Rectal smooth muscle tissue (tissue), 1 donor: ENCODE measurements at regions not wholly inside any gene's neighbourhood (a gene's known extent, or its start where the extent isn't known, plus 50 kb on each side); places are given as distances from the start of the nearest gene placed in this dataset.

Source experiments
- H3K27ac ChIP-seq: one replicate; pipeline ENCODE4 v1.7.0; 2013; ENCODE audit warnings: low read depth, low read length, inconsistent platforms
- H3K27me3 ChIP-seq: one replicate; pipeline ENCODE4 v1.7.0; 2013; ENCODE audit warnings: low read length; ENCODE audit not compliant: control insufficient read depth, insufficient read depth
- H3K36me3 ChIP-seq: one replicate; pipeline ENCODE4 v1.7.0; 2013; ENCODE audit warnings: low read length; ENCODE audit not compliant: control insufficient read depth, insufficient read depth
- H3K4me1 ChIP-seq: one replicate; pipeline ENCODE4 v1.7.0; 2013; ENCODE audit warnings: low read length; ENCODE audit not compliant: control insufficient read depth, insufficient read depth
- H3K4me3 ChIP-seq: one replicate; pipeline ENCODE4 v1.7.0; 2013; ENCODE audit warnings: low read length
- H3K9ac ChIP-seq: one replicate; pipeline ENCODE4 v1.7.0; 2013; ENCODE audit warnings: low read length

DNA sequence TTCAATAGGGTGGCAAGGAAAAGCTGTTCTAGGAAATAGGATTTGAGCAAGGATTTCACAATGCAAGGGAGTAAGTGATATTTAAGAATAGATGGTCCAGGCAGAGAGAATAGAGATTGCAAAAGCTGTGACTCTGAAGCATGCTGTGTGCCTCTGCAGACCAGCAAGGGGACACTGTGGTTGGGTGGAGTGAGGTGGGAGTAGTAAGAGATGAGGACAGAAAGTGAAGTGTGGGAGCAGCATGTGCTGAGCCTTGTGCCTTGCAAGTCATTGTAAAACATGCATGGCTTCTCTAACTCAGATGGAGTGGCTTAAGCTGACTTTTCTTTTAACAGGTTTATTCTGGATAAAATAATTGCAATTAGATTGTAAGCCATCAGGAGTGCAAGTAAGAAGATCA is 442.4 kb downstream of the CCSER2 start:
- Histone ChIP-seq H3K27ac (no peak overlapping the region), H3K27me3 (no peaks in the 10 kb centered on the region), H3K36me3 (no peaks in the 10 kb centered on the region)

DNA sequence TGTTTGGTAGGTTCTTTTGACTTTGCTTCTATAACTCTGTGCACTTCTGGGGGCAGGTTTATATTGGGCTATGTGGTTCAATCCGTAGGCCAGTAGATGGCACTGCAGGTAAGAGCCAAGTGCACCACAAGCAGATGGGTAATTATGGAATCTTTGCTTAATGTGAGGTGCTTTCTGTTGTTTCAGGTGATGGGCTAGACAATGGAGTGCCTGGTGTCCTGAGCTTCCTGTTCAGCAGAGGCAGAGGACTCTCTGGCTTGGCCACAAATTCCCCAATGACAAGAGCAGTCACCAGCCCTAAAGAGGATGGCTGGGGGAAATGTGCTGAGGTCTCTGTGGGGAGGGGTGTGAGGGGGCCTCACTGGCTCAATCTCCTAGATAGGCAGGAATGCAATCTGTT is 455.0 kb downstream of the CCSER2 start:
- H3K4me1 ChIP-seq: no peaks in the 10 kb centered on the region

More for the DNA sequence above, 442.4 kb downstream of the CCSER2 start:
- H3K9ac ChIP-seq: no peak overlapping the region
- no peaks in the 10 kb centered on the region for H3K4me1 ChIP-seq
- no peak overlapping the region for H3K4me3 ChIP-seq

DNA sequence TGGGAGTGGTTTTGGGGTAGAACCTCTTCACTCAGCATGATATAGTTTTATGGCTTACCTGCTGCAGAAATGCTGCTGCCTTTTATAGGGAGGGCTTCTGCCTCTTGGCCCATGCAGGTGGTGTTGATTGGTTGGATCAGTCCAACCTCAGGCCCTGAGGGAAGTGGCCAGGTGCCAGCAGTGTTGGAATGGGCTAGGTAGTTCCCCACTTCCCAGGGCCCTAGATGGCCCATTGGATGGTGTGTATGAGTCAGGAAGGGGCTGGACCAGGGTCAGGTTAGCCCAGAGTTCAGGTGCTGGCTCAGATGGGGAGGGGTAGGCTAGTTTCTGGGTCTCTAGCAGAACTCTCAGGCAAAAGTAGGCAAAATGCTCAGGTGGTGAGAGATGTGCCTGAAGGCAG is 455.5 kb downstream of the CCSER2 start:
- H3K9ac ChIP-seq: no peak overlapping the region
- H3K27ac ChIP-seq: no peak overlapping the region
- H3K4me1 ChIP-seq: no peaks in the 10 kb centered on the region
- H3K4me3 ChIP-seq: no peak overlapping the region
- no peaks in the 10 kb centered on the region for H3K27me3 ChIP-seq
- no peaks in the 10 kb centered on the region for H3K36me3 ChIP-seq

More for the DNA sequence above, 455.0 kb downstream of the CCSER2 start:
- Histone ChIP-seq H3K4me3 (no peak overlapping the region), H3K27me3 (no peaks in the 10 kb centered on the region), H3K9ac (no peak overlapping the region), H3K27ac (no peak overlapping the region), H3K36me3 (no peaks in the 10 kb centered on the region)

DNA sequence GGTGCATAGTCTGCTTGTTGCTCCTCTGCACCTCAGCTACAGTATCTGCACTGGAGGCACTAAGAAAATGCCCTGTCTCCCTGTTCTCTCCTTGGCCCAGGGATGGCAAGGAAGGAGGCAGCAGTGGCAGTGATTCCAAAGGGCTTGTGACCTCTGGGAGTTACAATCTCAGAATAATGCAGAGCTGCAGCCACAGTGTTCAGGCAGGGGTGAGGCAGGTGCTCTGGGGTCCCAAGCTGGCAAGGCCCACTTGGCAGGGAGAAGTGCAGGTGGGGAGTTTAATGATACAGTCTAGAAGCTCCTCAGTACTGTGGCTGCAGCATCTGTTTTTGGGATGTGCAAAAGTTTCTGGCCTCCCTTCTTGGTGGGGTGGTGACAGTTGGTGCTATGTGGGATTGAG is 456.4 kb downstream of the CCSER2 start:
- Histone ChIP-seq H3K9ac (no peak overlapping the region), H3K4me3 (no peak overlapping the region), H3K27me3 (no peaks in the 10 kb centered on the region), H3K36me3 (no peaks in the 10 kb centered on the region), H3K4me1 (no peaks in the 10 kb centered on the region), H3K27ac (no peak overlapping the region)

DNA sequence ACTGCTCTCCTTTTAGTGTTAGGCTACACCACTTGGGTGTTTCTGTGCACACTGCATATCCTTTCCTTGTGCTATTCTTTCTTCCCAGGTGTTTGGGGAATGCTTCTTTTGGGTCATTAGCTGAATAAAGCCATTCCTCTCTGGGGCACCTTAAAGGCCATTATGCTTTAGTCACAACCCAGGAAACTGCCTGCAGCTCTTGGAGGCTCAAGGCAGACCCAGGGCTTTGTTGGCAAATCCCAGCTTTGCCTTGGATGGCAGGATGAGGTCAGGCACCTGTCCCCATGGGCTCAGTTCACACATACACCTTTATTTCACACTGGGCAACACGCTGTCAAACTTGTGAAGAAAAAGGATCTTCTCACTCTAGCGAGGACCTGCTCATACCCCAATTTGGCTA is 460.6 kb downstream of the CCSER2 start:
- no peak overlapping the region for H3K4me3 ChIP-seq
- H3K9ac ChIP-seq: no peak overlapping the region
- H3K27me3 ChIP-seq: no peaks in the 10 kb centered on the region
- no peaks in the 10 kb centered on the region for H3K4me1 ChIP-seq
- H3K27ac ChIP-seq: no peak overlapping the region
- no peaks in the 10 kb centered on the region for H3K36me3 ChIP-seq

DNA sequence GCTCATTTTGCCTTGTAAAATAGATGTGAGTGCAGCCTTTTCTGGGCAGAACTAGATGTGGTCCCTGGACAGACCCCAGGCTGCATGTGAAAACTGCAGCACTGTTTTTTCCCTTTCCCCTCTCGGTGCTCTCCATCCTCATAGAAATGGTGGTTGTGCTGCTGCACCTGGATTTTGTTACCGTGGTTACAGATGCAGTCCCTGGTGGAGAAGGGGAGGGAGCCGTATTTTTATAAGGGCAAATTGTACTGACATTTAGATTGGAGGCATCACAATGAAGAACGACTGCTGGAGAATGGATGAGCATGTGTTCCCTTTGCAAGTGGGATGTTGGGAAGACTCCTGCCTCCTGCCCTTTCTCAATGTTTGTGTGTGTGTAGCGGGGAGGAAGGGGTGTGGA is 469.9 kb downstream of the CCSER2 start:
- no peaks in the 10 kb centered on the region for H3K36me3 ChIP-seq
- H3K27ac ChIP-seq: no peak overlapping the region
- no peak overlapping the region for H3K9ac ChIP-seq
- H3K4me3 ChIP-seq: no peak overlapping the region
- H3K27me3 ChIP-seq: no peaks in the 10 kb centered on the region
- H3K4me1 ChIP-seq: no peaks in the 10 kb centered on the region

DNA sequence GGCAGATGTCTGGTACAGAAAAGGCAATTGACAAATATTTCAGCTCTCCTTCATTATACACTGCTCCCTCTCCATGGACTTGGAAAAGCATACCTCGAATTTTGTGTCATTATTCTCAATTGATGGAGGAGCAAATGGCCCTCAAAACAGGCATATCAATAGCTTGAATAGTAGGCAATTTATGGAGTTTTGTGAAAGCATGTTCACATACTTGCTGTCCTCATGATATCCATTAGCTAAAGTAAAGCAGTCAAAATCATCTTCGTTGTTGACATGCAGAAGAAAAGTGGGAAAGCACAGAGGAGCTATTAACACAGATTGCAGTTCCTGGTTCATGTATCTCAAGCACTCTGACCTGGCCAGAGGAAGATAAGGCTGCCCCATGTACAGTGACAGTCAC is 472.8 kb downstream of the CCSER2 start:
- Histone ChIP-seq H3K27me3 (no peaks in the 10 kb centered on the region), H3K4me3 (no peak overlapping the region), H3K9ac (no peak overlapping the region)

DNA sequence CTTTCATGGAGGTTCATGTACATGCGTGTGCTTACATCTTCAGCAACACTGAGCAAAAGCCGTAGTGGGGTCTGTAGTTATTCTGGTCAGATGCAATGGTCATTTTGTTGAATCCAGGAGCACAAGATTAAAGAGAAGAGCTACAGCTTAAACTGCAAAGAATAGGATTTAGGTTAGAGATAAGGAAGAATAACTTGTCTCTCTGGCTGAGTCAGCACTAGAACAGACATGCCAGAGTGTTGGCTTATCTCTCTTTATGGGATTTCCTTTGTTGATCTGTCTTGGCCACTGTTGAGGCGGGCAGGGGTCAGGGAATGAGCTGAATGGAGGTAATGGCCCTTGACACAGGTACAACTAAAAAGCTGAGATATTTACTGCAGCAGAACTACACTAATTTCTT is 473.5 kb downstream of the CCSER2 start:
- Histone ChIP-seq H3K9ac (no peak overlapping the region), H3K27ac (no peak overlapping the region), H3K36me3 (no peaks in the 10 kb centered on the region), H3K4me3 (no peak overlapping the region), H3K4me1 (no peaks in the 10 kb centered on the region), H3K27me3 (no peaks in the 10 kb centered on the region)

More for the DNA sequence above, 472.8 kb downstream of the CCSER2 start:
- Histone ChIP-seq H3K27ac (no peak overlapping the region), H3K4me1 (no peaks in the 10 kb centered on the region), H3K36me3 (no peaks in the 10 kb centered on the region)

DNA sequence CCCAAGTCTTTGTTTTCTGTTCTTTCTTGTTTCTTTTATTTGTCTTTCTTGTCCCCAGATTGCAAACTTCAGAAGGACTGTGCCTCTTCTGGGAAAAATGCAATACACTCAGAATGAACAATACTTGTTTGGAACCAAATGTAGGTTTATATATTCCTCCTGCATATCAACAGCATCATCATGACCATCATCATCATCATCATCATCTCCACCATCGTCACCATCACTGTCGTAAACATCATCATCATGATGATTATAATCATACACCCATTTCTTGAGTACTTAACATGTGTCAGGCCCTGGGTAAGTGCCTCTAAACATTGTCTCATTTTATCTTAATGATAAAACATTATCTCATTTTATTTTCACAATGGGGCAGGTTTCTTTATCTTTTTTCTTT is 476.8 kb downstream of the CCSER2 start:
- H3K4me1 ChIP-seq: no peaks in the 10 kb centered on the region
- H3K36me3 ChIP-seq: no peaks in the 10 kb centered on the region
- H3K9ac ChIP-seq: no peak overlapping the region
- no peak overlapping the region for H3K27ac ChIP-seq
- no peaks in the 10 kb centered on the region for H3K27me3 ChIP-seq
- H3K4me3 ChIP-seq: no peak overlapping the region

DNA sequence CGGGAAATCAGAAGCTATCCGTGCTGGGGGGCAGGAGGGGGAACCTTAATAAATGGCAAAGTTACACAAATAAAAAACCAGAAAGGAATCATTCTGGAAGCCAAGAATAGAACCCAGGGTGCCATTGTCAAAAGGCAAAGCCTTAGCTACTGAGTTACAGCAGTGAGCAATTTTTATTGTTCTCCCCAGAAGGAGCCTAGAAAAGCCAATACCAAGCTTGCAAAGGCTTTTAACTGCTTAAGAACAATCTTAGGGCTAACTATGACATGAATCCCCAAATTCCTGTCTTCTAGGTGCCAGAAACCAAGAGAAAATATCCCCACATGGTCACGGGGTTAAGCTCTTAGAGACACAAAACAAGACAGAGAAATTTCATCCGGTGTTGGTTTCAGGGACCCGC is 482.7 kb downstream of the CCSER2 start:
- Histone ChIP-seq H3K27ac (no peak overlapping the region), H3K36me3 (no peaks in the 10 kb centered on the region), H3K4me1 (no peaks in the 10 kb centered on the region), H3K9ac (no peak overlapping the region), H3K27me3 (no peaks in the 10 kb centered on the region), H3K4me3 (no peak overlapping the region)

DNA sequence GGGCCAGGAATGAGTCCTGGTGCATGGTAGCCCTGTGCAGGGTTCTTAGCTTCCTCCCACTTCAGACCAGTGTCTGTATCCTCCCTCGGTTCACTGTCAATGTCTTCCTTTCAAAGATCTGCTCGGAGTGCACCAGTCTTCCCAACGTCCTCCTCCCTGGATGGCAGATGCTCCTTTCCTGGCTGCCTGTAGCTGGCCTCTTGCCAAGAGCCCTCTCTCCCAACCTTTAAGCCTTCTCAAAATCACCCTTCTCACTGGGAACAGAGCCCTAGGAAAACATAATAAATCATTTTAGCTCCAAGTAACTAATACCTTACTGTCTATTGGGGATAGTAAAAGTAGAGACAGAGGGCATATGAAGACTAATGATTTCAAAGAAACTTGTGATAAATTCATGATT is 490.6 kb downstream of the CCSER2 start:
- no peak overlapping the region for H3K9ac ChIP-seq
- H3K27ac ChIP-seq: no peak overlapping the region
- H3K4me1 ChIP-seq: no peaks in the 10 kb centered on the region
- H3K36me3 ChIP-seq: no peaks in the 10 kb centered on the region
- H3K27me3 ChIP-seq: no peaks in the 10 kb centered on the region
- H3K4me3 ChIP-seq: no peak overlapping the region

DNA sequence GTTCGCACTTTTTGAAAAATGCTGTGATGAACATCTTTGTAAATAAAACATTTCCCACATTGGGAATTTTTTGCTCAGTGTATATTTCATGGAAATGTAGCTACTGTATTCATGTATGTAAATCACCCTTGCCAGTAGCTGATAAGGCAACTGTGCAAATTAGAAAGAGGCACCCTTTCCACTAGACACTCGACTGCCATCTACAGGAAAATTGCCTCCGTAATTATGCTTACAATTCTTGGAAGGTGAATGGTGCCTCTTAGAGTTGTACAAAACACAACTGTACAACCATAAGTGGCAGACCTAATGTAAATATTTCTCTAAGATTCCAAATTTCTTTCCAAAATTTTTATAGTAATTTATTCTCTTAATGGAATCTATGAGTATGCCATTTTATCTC is 491.7 kb downstream of the CCSER2 start:
- no peaks in the 10 kb centered on the region for H3K36me3 ChIP-seq
- no peaks in the 10 kb centered on the region for H3K27me3 ChIP-seq
- no peak overlapping the region for H3K27ac ChIP-seq
- no peak overlapping the region for H3K9ac ChIP-seq
- H3K4me3 ChIP-seq: no peak overlapping the region
- no peaks in the 10 kb centered on the region for H3K4me1 ChIP-seq

DNA sequence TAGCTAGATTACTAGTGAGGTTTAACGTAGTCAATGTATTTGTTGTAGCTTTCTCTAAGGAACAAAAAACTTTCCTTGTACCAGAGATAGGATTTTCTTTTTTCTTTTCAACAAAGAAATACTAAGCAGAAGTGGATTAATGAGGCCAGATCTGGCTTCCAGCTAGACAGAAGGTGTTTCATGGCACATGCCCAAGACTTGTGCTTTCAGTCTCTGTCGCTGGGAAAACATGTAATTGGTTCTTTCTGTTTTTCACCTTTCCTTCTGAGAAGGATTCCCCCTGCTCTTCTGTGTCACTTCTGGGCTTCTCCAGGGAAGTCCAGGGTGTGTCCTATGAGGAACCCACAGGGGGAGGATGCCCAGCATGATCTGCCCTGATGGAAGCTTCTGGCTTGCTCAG is 492.2 kb downstream of the CCSER2 start:
- Histone ChIP-seq H3K4me3 (no peak overlapping the region), H3K27me3 (no peaks in the 10 kb centered on the region), H3K9ac (no peak overlapping the region), H3K36me3 (no peaks in the 10 kb centered on the region), H3K27ac (no peak overlapping the region), H3K4me1 (no peaks in the 10 kb centered on the region)
